Tibial artery (tissue), 4 donors: ENCODE measurements at regions not wholly inside any gene's neighbourhood (a gene's known extent, or its start where the extent isn't known, plus 50 kb on each side); places are given as distances from the start of the nearest gene placed in this dataset.
"Not testable (repeated sequence)": the region's sequence is repeated elsewhere in the genome, so short reads cannot be mapped to it uniquely, and the experiment has no call there.

Source experiments
- DNase-seq, 2 donors: peaks; one replicate each; pipeline ENCODE4 v3.0.0-alpha.2; 2019
- H3K27ac ChIP-seq, 2 donors: fragments of 200-600 bp; sonication (generic) in 1 of 2; 1 replicate in 1 of 2; 2 replicates in 1 of 2; pipeline ENCODE4 v1.5.1; 2018 to 2019; ENCODE audit warnings: mild to moderate bottlenecking in 1 of 2
- H3K27me3 ChIP-seq, 2 donors: fragments of 200-600 bp; sonication (generic) in 1 of 2; one replicate each; pipeline versions ENCODE4 v1.5.1 to v1.6.0; 2016 to 2019
- H3K36me3 ChIP-seq, 3 donors: fragments of 200-600 bp; sonication (generic) in 2 of 3; one replicate each; pipeline ENCODE4 v1.5.1; 2016 to 2019; ENCODE audit warnings: mild to moderate bottlenecking in 2 of 3
- H3K4me1 ChIP-seq, 4 donors: fragments of 200-600 bp; sonication (generic) in 2 of 4; 1 replicate in 3 of 4; 2 replicates in 1 of 4; pipeline ENCODE4 v1.5.1; 2016 to 2019
- H3K4me3 ChIP-seq, 2 donors: fragments of 200-600 bp; sonication (generic) in 1 of 2; 1 replicate in 1 of 2; 2 replicates in 1 of 2; pipeline ENCODE4 v1.5.1; 2018 to 2019; ENCODE audit warnings: mild to moderate bottlenecking in 2 of 2
- H3K9me3 ChIP-seq, 3 donors: fragments of 200-600 bp; sonication (generic) in 1 of 3; one replicate each; pipeline ENCODE4 v1.5.1; 2016 to 2019
- CTCF ChIP-seq, 2 experiments: fragments of 200-600 bp in 1 of 2; fragments of 450-650 bp in 1 of 2; IDR thresholded peaks; one replicate each; pipeline ENCODE4 v1.5.1; 2017 to 2019; ENCODE audit warnings: antibody characterized with exemption in 2 of 2, mild to moderate bottlenecking in 1 of 2, moderate library complexity in 1 of 2
- intact Hi-C: fragments of 100-400 bp; cut with DNase I; formaldehyde crosslinking; loops from one replicate; pipeline ENCODE4 v1.15.0; 2023; ENCODE audit warnings: low total_unique reads

GRCh38 chr14:103281496-103282231, 52.4 kb upstream of the EIF5 start:
- H3K27me3 ChIP-seq: peaks cover 0 to 66% of the 10 kb centered on the region in 2 donors
- H3K36me3 ChIP-seq: no peaks in the 10 kb centered on the region
- peaks cover 0 to 15% (median 12%) of the 10 kb centered on the region in 4 donors for H3K4me1 ChIP-seq
- H3K9me3 ChIP-seq: no peaks in the 10 kb centered on the region
- H3K4me3 ChIP-seq: no peak overlapping the region
- no peak overlapping the region for H3K27ac ChIP-seq
- intact Hi-C loops: no loop called here
- no peak for DNase-seq
- no peak for TF ChIP-seq CTCF (IDR thresholded peaks at IDR 0.05)

- H3K9me3 ChIP-seq, H3K27ac ChIP-seq, H3K4me3 ChIP-seq, DNase-seq, intact Hi-C loops, H3K36me3 ChIP-seq: not testable (repeated sequence)
- H3K27me3 ChIP-seq: peaks cover 0 to 67% of the 10 kb centered on the region in 2 donors
- H3K4me1 ChIP-seq: peaks cover 0 to 15% (median 12%) of the 10 kb centered on the region in 4 donors
Observed at GRCh38 chr14:103282309-103282708, 51.7 kb upstream of the EIF5 start.

- Histone ChIP-seq H3K4me3 (no peak overlapping the region), H3K27me3 (peaks cover 0 to 66% of the 10 kb centered on the region in 2 donors), H3K36me3 (no peaks in the 10 kb centered on the region), H3K9me3 (no peaks in the 10 kb centered on the region), H3K4me1 (peaks cover 0 to 15% (median 12%) of the 10 kb centered on the region in 4 donors), H3K27ac (no peak overlapping the region)
- intact Hi-C loops: no loop called here
- no peak for DNase-seq
- TF ChIP-seq CTCF (IDR thresholded peaks at IDR 0.05): no peak
Observed at GRCh38 chr14:103282932-103283331, 51.1 kb upstream of the EIF5 start.

- no peaks in the 10 kb centered on the region for H3K36me3 ChIP-seq
- H3K9me3 ChIP-seq: no peaks in the 10 kb centered on the region
- no peak overlapping the region for H3K4me3 ChIP-seq
- H3K27ac ChIP-seq: no peak overlapping the region
- H3K4me1 ChIP-seq: peaks cover 0 to 9% (median 8%) of the 10 kb centered on the region in 4 donors
- H3K27me3 ChIP-seq: peaks cover 0 to 62% of the 10 kb centered on the region in 2 donors
- TF ChIP-seq CTCF (IDR thresholded peaks at IDR 0.05): no peak
- DNase-seq: no peak
- intact Hi-C loops: no loop called here
Observed at GRCh38 chr14:103283916-103284315, 50.1 kb upstream of the EIF5 start.
